Heart left ventricle (tissue), 13 donors: ENCODE measurements at regions not wholly inside any gene's neighbourhood (a gene's known extent, or its start where the extent isn't known, plus 50 kb on each side); places are given as distances from the start of the nearest gene placed in this dataset.
A peak's percentile ranks its signal among the peaks of the same experiment; 100 is the strongest.

ENCODE experiments used
- POLR2A ChIP-seq, 2 donors: fragments of 450-650 bp; IDR thresholded peaks; one replicate each; pipeline ENCODE4 v1.6.1; 2017; ENCODE audit warnings: antibody characterized with exemption in 2 of 2, mild to moderate bottlenecking in 2 of 2, moderate library complexity in 2 of 2
- TF ChIP-seq, protein P1 (sequence below), 12 donors: fragments of 200-600 bp; sonication (generic) in 4 of 12; IDR thresholded peaks; one replicate each; pipeline versions ENCODE4 v1.5.0 to v1.8.0; 2018 to 2022; ENCODE audit warnings: antibody characterized with exemption in 12 of 12, mild to moderate bottlenecking in 5 of 12
- donor health status: ischemic (EF 13 %, LVEDD 7.1; RV severe dilation, severe dysfunction).
- donor health status: DM: no; HTN: yes; CAD: no.
- donor health status: DM: no; HTN: no; CAD: no.
- donor health status: ischemic (EF 25% LVEDD 6.9; RV normal size, moderate dysfunction).
- donor health status: ischemic (EF 25% LVEDD 5.7; RV mildly dilated, moderate dysfunction).
- donor health status: ischemic (EF 35%, LVEDD 5.7; RV mildly dilated, moderate dysfunction).
- donor health status: nonischemic (EF 11% LVEDD 7.7; RV severe dilation, severe dysfunction).
- donor health status: DM: yes; HTN: yes; CAD: no.
- donor health status: PGD.
- donor health status: ischemic (EF 29% LVEDD 5.4; RV normal size, mild dysfunction).
- donor health status: nonischemic (EF 23%, LVEDD 6.1; RV moderate dilation, normal function).

DNA sequence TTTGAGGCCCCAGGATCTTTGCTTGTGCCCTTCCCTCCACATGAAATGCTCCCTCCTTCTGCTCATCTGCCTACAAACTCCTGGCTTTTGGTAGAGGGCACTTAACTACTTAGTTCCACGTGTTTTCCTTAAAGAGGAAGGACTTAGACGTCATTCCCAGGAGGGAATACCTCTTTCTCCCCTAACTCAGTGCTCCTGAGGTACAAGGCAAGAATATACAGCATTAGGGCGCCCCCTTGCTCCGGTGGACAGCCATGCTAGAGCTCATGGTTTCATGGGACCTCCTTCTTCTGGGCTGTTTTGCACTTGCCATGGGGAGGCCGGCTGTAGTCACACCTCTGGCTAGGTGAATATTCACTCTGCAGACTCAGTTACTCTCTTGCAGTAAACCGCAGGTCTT, 93.8 kb upstream of the LY86 start:
- TF ChIP-seq, protein P1, sequence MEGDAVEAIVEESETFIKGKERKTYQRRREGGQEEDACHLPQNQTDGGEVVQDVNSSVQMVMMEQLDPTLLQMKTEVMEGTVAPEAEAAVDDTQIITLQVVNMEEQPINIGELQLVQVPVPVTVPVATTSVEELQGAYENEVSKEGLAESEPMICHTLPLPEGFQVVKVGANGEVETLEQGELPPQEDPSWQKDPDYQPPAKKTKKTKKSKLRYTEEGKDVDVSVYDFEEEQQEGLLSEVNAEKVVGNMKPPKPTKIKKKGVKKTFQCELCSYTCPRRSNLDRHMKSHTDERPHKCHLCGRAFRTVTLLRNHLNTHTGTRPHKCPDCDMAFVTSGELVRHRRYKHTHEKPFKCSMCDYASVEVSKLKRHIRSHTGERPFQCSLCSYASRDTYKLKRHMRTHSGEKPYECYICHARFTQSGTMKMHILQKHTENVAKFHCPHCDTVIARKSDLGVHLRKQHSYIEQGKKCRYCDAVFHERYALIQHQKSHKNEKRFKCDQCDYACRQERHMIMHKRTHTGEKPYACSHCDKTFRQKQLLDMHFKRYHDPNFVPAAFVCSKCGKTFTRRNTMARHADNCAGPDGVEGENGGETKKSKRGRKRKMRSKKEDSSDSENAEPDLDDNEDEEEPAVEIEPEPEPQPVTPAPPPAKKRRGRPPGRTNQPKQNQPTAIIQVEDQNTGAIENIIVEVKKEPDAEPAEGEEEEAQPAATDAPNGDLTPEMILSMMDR (IDR thresholded peaks at IDR 0.05): peak; percentile 41 to 67 (median 56)
- TF ChIP-seq POLR2A (IDR thresholded peaks at IDR 0.05): no peak
